ENCODE measurements at regions not wholly inside any gene's neighbourhood (a gene's known extent, or its start where the extent isn't known, plus 50 kb on each side); places are given as distances from the start of the nearest gene placed in this dataset.

- TF ChIP-seq CTCF (IDR thresholded peaks at IDR 0.05) (no peak), POLR2A (IDR thresholded peaks at IDR 0.05) (no peak)
Measured at GRCh38 chrY:13615301-13615942, 88.3 kb upstream of the TMSB4Y start.
